GM12878 (cell line): ENCODE measurements at regions not wholly inside any gene's neighbourhood (a gene's known extent, or its start where the extent isn't known, plus 50 kb on each side); places are given as distances from the start of the nearest gene placed in this dataset.

ENCODE experiments used
- ATAC-seq: fragments of 200-7000 bp; cut with Tn5 transposase; 3 replicates; pipeline ENCODE4 v1.9.1; 2020; ENCODE audit warnings: mild to moderate bottlenecking, moderate library complexity
- BruUV-seq: library from RNA; stranded (reverse); fragments of 400-500 nt; replicated peaks from 2 replicates; lab custom pipeline; 2021; lab: Mats Ljungman, UMichigan
- CTCF ChIA-PET: fragments of 300-600 bp; sonication (Branson Sonifier 250); formaldehyde crosslinking; extraction: SDS; loops from one replicate; lab custom pipeline; 2021; ENCODE audit warnings: inconsistent platforms; lab: Yijun Ruan, JAX
- POLR2A ChIA-PET: fragments of 350-600 bp; formaldehyde crosslinking; extraction: SDS; loops from one replicate; lab custom pipeline; 2021; ENCODE audit warnings: inconsistent platforms; lab: Charles Lee
- RAD21 ChIA-PET: fragments of 300-600 bp; sonication (Branson Sonifier 250); formaldehyde crosslinking; loops from one replicate; lab custom pipeline; 2023; ENCODE audit warnings: antibody characterized with exemption; ENCODE audit not compliant: unreplicated experiment; lab: Charles Lee
- SMC1A ChIA-PET: fragments of 300-600 bp; sonication (Branson Sonifier 250); formaldehyde crosslinking; loops from one replicate; lab custom pipeline; 2023; ENCODE audit not compliant: unreplicated experiment, uncharacterized antibody; lab: Charles Lee
- DNase-seq: peaks from one replicate; pipeline ENCODE4 v3.0.0-alpha.2; 2011; ENCODE audit warnings: low read depth, low spot score
- FAIRE-seq: peaks from 3 replicates; lab custom pipeline; 2011; peaks lifted over from hg19 to GRCh38; lab: Jason Lieb, UNC
- H2AFZ ChIP-seq: 2 replicates; pipeline ENCODE4 v1.6.0; 2011; ENCODE audit warnings: low read depth, low read length, control low read depth; ENCODE audit not compliant: control insufficient read depth
- H3K27ac ChIP-seq: 2 replicates; pipeline ENCODE4 v1.5.1; 2011; ENCODE audit warnings: control low read depth; ENCODE audit not compliant: control insufficient read depth, insufficient read depth
- H3K27me3 ChIP-seq, 2 experiments: replicated peaks in 1 of 2; 2 replicates each; pipeline versions ENCODE4 v1.6.0 to v1.6.1; 2011; ENCODE audit warnings: low read length in 1 of 2; ENCODE audit not compliant: control insufficient read depth in 2 of 2, insufficient read depth in 2 of 2
- H3K36me3 ChIP-seq, 2 experiments: 2 replicates each; pipeline ENCODE4 v1.5.1; 2011; ENCODE audit warnings: low read length in 1 of 2; ENCODE audit not compliant: control insufficient read depth in 2 of 2, insufficient read depth in 2 of 2
- H3K4me1 ChIP-seq: 2 replicates; pipeline ENCODE4 v1.6.1; 2011; ENCODE audit warnings: mild to moderate bottlenecking, low read length, moderate library complexity, mixed read lengths; ENCODE audit not compliant: control insufficient read depth, insufficient read depth
- H3K4me2 ChIP-seq: 2 replicates; pipeline ENCODE4 v1.6.0; 2011; ENCODE audit warnings: control low read depth; ENCODE audit not compliant: control insufficient read depth, insufficient read depth
- H3K4me3 ChIP-seq: fragments of 200-600 bp; sonication (generic); 2 replicates; pipeline ENCODE4 v1.5.1; 2016
- H3K79me2 ChIP-seq: 2 replicates; pipeline ENCODE4 v1.6.0; 2011; ENCODE audit warnings: low read length; ENCODE audit not compliant: control insufficient read depth, insufficient read depth
- H3K9ac ChIP-seq: 2 replicates; pipeline ENCODE4 v1.8.0; 2011; ENCODE audit warnings: low read length, control low read depth, mixed read lengths; ENCODE audit not compliant: control insufficient read depth, insufficient read depth
- H3K9me3 ChIP-seq: replicated peaks from 3 replicates; pipeline ENCODE4 v1.5.1; 2011; ENCODE audit warnings: mild to moderate bottlenecking, low read length; ENCODE audit not compliant: control insufficient read depth, insufficient read depth
- H4K20me1 ChIP-seq: 2 replicates; pipeline ENCODE4 v1.6.0; 2011; ENCODE audit not compliant: control insufficient read depth, insufficient read depth
- CHD2 ChIP-seq: IDR thresholded peaks from 2 replicates; pipeline ENCODE4 v1.6.1; 2011; ENCODE audit warnings: low read depth, low read length, improper control_type of control experiment, borderline replicate concordance
- EZH2 ChIP-seq: IDR thresholded peaks from 2 replicates; pipeline ENCODE4 v1.6.1; 2012; ENCODE audit warnings: low read depth, mild to moderate bottlenecking, control low read depth, inconsistent platforms, low read length, borderline replicate concordance; ENCODE audit not compliant: control insufficient read depth
- FOXM1 ChIP-seq: IDR thresholded peaks from 2 replicates; pipeline ENCODE4 v1.6.1; 2012; ENCODE audit warnings: low read depth, mild to moderate bottlenecking, inconsistent platforms, low read length, moderate library complexity
- MTA2 ChIP-seq: fragments of 450-650 bp; IDR thresholded peaks from 2 replicates; pipeline ENCODE4 v1.6.1; 2016; ENCODE audit warnings: low read depth, mild to moderate bottlenecking, moderate library complexity
- POLR2A ChIP-seq: IDR thresholded peaks from 2 replicates; pipeline ENCODE4 v1.6.1; 2011; ENCODE audit warnings: low read depth, mild to moderate bottlenecking, low read length
- PRDM15 ChIP-seq: fragments of 450-650 bp; formaldehyde crosslinking; IDR thresholded peaks from 2 replicates; pipeline ENCODE4 v1.4.0; 2020; ENCODE audit warnings: mild to moderate bottlenecking, moderate library complexity
- RELB ChIP-seq: fragments of 450-650 bp; IDR thresholded peaks from 2 replicates; pipeline ENCODE4 v1.6.1; 2017; ENCODE audit warnings: low read depth, mild to moderate bottlenecking, moderate library complexity
- SKIL ChIP-seq: fragments of 450-650 bp; IDR thresholded peaks from 2 replicates; pipeline ENCODE4 v1.6.1; 2017; ENCODE audit warnings: mild to moderate bottlenecking, low read depth, inconsistent platforms; ENCODE audit not compliant: poor library complexity, severe bottlenecking
- TCF7 ChIP-seq: IDR thresholded peaks from 2 replicates; pipeline ENCODE4 v1.6.1; 2014; ENCODE audit warnings: antibody characterized with exemption, borderline replicate concordance
- ZBTB33 ChIP-seq: fragments of 450-650 bp; IDR thresholded peaks from 2 replicates; pipeline ENCODE4 v1.6.1; 2017; ENCODE audit warnings: mild to moderate bottlenecking
- ZNF384 ChIP-seq: IDR thresholded peaks from 2 replicates; pipeline ENCODE4 v1.6.1; 2012; ENCODE audit warnings: low read depth, mild to moderate bottlenecking, low read length, improper control_type of control experiment, borderline replicate concordance
- ZNF622 ChIP-seq: fragments of 450-650 bp; IDR thresholded peaks from 2 replicates; pipeline ENCODE4 v1.6.1; 2017; ENCODE audit warnings: mild to moderate bottlenecking, inconsistent platforms
- WGBS: methylation state at CpG from one replicate; pipeline ENCODE4 v1.1.6; 2016; ENCODE audit warnings: low lambda C conversion rate; ENCODE audit not compliant: insufficient replicate concordance, insufficient coverage; ENCODE audit errors: missing lambda C conversion rate; 5-methylcytosine and 5-hydroxymethylcytosine counted together
- in situ Hi-C: fragments of 300-500 bp; cut with MboI; formaldehyde crosslinking; loops from 9 replicates; pipeline ENCODE4 v1.14.3; 2018; ENCODE audit warnings: mixed read lengths
- intact Hi-C: fragments of 100-400 bp; cut with micrococcal nuclease; formaldehyde crosslinking; loops from one replicate; pipeline ENCODE4 v1.14.2; 2022; ENCODE audit not compliant: unreplicated experiment

- ChIA-PET CTCF (no interaction called here), SMC1A (no interaction called here), RAD21 (no interaction called here), POLR2A (no interaction called here)
- no peak overlapping the region for H3K9ac ChIP-seq
- H3K9me3 ChIP-seq = no peaks in the 10 kb centered on the region; the same call in 2 of the 3 replicates
- TF ChIP-seq FOXM1 (no peak), SKIL (no peak), ZNF384 (no peak), MTA2 (no peak), CHD2 (no peak), RELB (no peak), TCF7 (no peak), PRDM15 (CRISPR knock-in tag) (no peak), POLR2A (no peak), ZNF622 (no peak), ZBTB33 (no peak), EZH2 (no peak)
- H3K4me3 ChIP-seq = no peak overlapping the region
- H3K27ac ChIP-seq = no peak overlapping the region
- H3K36me3 ChIP-seq = no peaks in the 10 kb centered on the region
- H3K4me2 ChIP-seq = no peak overlapping the region
- H3K79me2 ChIP-seq = no peaks in the 10 kb centered on the region
- WGBS = 11% methylated on average over 4 of the region's 4 CpGs
- BruUV-seq = no TSS peak
- intact Hi-C loops (no loop called here), in situ Hi-C loops (no loop called here)
- no peaks in the 10 kb centered on the region for H4K20me1 ChIP-seq
- FAIRE-seq = no peak
- H3K4me1 ChIP-seq = no peaks in the 10 kb centered on the region
- no peak for DNase-seq
- no peak for ATAC-seq
- no peak overlapping the region for H2AFZ ChIP-seq
- H3K27me3 ChIP-seq = no peaks in the 10 kb centered on the region
These were observed 293.5 kb downstream of the MN1 start for GRCh38 chr22:27507935-27508526.
